HL-60 (cell line): ENCODE measurements at regions not wholly inside any gene's neighbourhood (a gene's known extent, or its start where the extent isn't known, plus 50 kb on each side); places are given as distances from the start of the nearest gene placed in this dataset.

Source experiments
- DNase-seq, 2 experiments: peaks; one replicate each; pipeline ENCODE4 v3.0.0-alpha.2; 2010 to 2020; ENCODE audit warnings: low read depth in 1 of 2, low spot score in 1 of 2
- H3K27ac ChIP-seq: fragments of 250-450 bp; sonication (Bioruptor Pico); replicated peaks from 2 replicates; pipeline ENCODE4 v1.5.1; 2020; ENCODE audit warnings: mild to moderate bottlenecking, moderate library complexity
- H3K27me3 ChIP-seq: fragments of 250-450 bp; sonication (Bioruptor Pico); 2 replicates; pipeline ENCODE4 v1.5.1; 2021; ENCODE audit warnings: mild to moderate bottlenecking, moderate library complexity; ENCODE audit not compliant: insufficient read depth, poor library complexity, severe bottlenecking
- H3K4me3 ChIP-seq: replicated peaks from 2 replicates; pipeline ENCODE4 v1.5.1; 2011; ENCODE audit warnings: mild to moderate bottlenecking, control low read depth, low read length; ENCODE audit not compliant: insufficient read depth
- GABPA ChIP-seq: IDR thresholded peaks from 2 replicates; pipeline ENCODE4 v1.6.1; 2012; ENCODE audit warnings: low read depth
- POLR2AphosphoS5 ChIP-seq: IDR thresholded peaks from 2 replicates; pipeline ENCODE4 v1.6.1; 2012; ENCODE audit warnings: low read depth
- SPI1 ChIP-seq: IDR thresholded peaks from 2 replicates; pipeline ENCODE4 v1.6.1; 2012; ENCODE audit warnings: low read depth, mild to moderate bottlenecking, borderline replicate concordance
- TF ChIP-seq, protein P1 (sequence below): IDR thresholded peaks from 2 replicates; pipeline ENCODE4 v1.6.1; 2012; ENCODE audit warnings: low read depth; ENCODE audit not compliant: insufficient replicate concordance
- TF ChIP-seq, protein P2 (sequence below): IDR thresholded peaks from one replicate; pipeline ENCODE4 v1.5.1; 2011; ENCODE audit warnings: low read length, control low read depth, inconsistent platforms; ENCODE audit not compliant: insufficient read depth

DNA sequence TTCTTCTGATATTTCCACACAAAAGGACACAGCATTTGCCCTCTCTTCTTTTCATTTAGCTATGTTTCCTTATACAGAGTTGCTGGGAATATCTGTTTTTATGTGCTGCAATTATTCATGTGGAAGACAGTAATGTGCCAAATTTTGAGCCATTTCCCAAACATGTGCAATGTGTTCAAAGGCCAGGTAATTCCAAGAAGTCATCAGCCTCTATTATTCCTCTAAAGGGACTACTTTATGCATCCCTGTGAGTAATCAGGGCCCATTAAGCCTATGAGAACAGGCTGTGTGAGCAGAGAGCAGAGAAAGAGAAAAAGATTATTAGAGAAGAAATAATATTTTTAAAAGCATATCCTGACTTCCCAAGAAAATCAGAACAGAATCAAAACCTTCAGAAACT, 107.6 kb upstream of the OSR1 start:
- Histone ChIP-seq H3K27ac (no peak overlapping the region), H3K4me3 (no peak overlapping the region), H3K27me3 (peaks cover 20% of the 10 kb centered on the region)
- TF ChIP-seq POLR2AphosphoS5: no peak
- TF ChIP-seq GABPA: no peak
- TF ChIP-seq SPI1: no peak
- TF ChIP-seq, protein P1, sequence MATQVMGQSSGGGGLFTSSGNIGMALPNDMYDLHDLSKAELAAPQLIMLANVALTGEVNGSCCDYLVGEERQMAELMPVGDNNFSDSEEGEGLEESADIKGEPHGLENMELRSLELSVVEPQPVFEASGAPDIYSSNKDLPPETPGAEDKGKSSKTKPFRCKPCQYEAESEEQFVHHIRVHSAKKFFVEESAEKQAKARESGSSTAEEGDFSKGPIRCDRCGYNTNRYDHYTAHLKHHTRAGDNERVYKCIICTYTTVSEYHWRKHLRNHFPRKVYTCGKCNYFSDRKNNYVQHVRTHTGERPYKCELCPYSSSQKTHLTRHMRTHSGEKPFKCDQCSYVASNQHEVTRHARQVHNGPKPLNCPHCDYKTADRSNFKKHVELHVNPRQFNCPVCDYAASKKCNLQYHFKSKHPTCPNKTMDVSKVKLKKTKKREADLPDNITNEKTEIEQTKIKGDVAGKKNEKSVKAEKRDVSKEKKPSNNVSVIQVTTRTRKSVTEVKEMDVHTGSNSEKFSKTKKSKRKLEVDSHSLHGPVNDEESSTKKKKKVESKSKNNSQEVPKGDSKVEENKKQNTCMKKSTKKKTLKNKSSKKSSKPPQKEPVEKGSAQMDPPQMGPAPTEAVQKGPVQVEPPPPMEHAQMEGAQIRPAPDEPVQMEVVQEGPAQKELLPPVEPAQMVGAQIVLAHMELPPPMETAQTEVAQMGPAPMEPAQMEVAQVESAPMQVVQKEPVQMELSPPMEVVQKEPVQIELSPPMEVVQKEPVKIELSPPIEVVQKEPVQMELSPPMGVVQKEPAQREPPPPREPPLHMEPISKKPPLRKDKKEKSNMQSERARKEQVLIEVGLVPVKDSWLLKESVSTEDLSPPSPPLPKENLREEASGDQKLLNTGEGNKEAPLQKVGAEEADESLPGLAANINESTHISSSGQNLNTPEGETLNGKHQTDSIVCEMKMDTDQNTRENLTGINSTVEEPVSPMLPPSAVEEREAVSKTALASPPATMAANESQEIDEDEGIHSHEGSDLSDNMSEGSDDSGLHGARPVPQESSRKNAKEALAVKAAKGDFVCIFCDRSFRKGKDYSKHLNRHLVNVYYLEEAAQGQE: no peak
- TF ChIP-seq, protein P2, sequence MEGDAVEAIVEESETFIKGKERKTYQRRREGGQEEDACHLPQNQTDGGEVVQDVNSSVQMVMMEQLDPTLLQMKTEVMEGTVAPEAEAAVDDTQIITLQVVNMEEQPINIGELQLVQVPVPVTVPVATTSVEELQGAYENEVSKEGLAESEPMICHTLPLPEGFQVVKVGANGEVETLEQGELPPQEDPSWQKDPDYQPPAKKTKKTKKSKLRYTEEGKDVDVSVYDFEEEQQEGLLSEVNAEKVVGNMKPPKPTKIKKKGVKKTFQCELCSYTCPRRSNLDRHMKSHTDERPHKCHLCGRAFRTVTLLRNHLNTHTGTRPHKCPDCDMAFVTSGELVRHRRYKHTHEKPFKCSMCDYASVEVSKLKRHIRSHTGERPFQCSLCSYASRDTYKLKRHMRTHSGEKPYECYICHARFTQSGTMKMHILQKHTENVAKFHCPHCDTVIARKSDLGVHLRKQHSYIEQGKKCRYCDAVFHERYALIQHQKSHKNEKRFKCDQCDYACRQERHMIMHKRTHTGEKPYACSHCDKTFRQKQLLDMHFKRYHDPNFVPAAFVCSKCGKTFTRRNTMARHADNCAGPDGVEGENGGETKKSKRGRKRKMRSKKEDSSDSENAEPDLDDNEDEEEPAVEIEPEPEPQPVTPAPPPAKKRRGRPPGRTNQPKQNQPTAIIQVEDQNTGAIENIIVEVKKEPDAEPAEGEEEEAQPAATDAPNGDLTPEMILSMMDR: no peak
- no peak for DNase-seq

DNA sequence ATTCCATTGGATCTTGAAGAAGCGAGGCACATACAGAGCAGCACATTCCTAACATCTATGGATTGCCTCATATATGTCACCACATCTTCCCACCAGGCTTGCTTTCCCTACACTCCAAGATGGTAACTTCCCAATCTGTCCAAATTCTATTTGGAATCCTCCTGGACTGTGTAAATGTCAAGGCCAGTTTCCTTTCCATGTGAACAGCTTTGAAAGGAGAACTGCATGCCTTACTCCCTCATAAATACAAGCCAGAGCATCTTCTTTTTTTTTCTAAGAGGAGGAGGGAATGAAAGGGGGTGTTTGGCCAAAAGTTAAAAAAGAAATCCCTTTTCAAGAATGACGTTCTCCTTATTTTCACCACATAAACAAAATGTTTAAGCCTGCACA, 103.8 kb upstream of the OSR1 start:
- no peak for DNase-seq
- TF ChIP-seq, protein P1: no peak
- TF ChIP-seq POLR2AphosphoS5: no peak
- no peak for TF ChIP-seq GABPA
- no peak for TF ChIP-seq SPI1
- TF ChIP-seq, protein P2: no peak
- H3K4me3 ChIP-seq: no peak overlapping the region
- H3K27ac ChIP-seq: no peak overlapping the region
- peaks cover 7% of the 10 kb centered on the region for H3K27me3 ChIP-seq

GRCh38 chr2:19461504-19462255, 103.3 kb upstream of the OSR1 start:
- TF ChIP-seq, protein P2: no peak
- TF ChIP-seq GABPA (no peak), POLR2AphosphoS5 (no peak), SPI1 (no peak)
- TF ChIP-seq, protein P1: no peak
- Histone ChIP-seq H3K27ac (no peak overlapping the region), H3K27me3 (peaks cover 4% of the 10 kb centered on the region), H3K4me3 (no peak overlapping the region)
- no peak for DNase-seq
